ENCODE measurements at regions not wholly inside any gene's neighbourhood (a gene's known extent, or its start where the extent isn't known, plus 50 kb on each side); places are given as distances from the start of the nearest gene placed in this dataset.
"Not testable (repeated sequence)": the region's sequence is repeated elsewhere in the genome, so short reads cannot be mapped to it uniquely, and the experiment has no call there.

DNA sequence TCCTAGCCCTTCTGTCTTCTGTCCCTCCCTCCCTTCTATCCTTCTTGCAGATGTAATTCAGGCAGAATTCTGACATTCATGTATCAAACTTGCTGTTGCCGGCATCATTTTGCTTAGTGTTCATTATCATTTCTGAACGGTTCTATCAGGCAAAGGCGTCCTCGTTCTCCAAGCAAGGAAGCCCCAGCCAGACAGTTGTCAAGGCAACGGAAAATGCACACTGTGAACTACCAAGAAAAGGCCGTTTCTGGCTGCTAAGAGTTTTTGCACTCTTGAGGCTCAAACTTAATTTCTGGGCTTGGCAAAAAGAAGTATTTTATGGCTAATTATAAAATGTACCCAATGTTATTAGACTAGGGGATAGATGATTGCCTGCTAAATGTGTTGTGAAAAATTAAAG lies 164.7 kb upstream of the KCNJ15 start:
- Mint-ChIP-seq H3K4me3 (no peak overlapping the region), H3K27me3 (ENCODE audit: low read depth in 3 of 3) (peaks cover 0 to 3% (median 1%) of the 10 kb centered on the region in 3 donors), H3K27ac (no peak overlapping the region), H3K4me1 (no peaks in the 10 kb centered on the region), H3K36me3 (no peaks in the 10 kb centered on the region), H3K9me3 (no peaks in the 10 kb centered on the region)
- DNase-seq: no peak

GRCh38 chr21:38095220-38095619 lies 161.6 kb upstream of the KCNJ15 start:
- Mint-ChIP-seq H3K27ac (no peak overlapping the region), H3K4me1 (no peaks in the 10 kb centered on the region), H3K36me3 (no peaks in the 10 kb centered on the region), H3K9me3 (no peaks in the 10 kb centered on the region), H3K27me3 (ENCODE audit: low read depth in 3 of 3) (peaks cover 0 to 10% (median 1%) of the 10 kb centered on the region in 3 donors), H3K4me3 (no peak overlapping the region)
- DNase-seq: no peak

DNA sequence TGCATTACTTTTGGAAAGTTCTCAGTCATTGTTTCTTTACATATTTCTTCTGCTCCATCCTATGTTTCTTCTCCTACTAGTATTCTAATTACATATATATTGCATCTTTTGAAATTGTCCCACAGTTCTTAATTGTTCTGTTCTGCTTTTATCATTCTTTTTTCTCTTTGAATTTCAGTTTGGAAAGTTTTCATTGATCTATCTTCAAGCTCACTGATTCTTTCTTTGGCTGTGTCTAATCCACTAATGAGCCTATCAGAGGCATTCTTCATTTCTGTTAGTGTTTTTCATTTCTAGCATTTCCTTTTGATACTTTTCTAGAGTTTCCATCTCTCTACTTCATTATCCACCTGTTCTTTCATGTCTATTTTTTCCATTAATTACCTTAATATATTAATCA lies 159.0 kb upstream of the KCNJ15 start:
- Mint-ChIP-seq H3K27ac (no peak overlapping the region), H3K36me3 (no peaks in the 10 kb centered on the region), H3K4me3 (no peak overlapping the region), H3K4me1 (no peaks in the 10 kb centered on the region), H3K27me3 (ENCODE audit: low read depth in 3 of 3) (peaks cover 0 to 10% (median 1%) of the 10 kb centered on the region in 3 donors), H3K9me3 (no peaks in the 10 kb centered on the region)
- no peak for DNase-seq

GRCh38 chr21:38112219-38112789 lies 144.5 kb upstream of the KCNJ15 start:
- H3K9me3 Mint-ChIP-seq: peaks cover 0 to 3% (median 0%) of the 10 kb centered on the region in 6 donors
- peaks cover 1 to 3% (median 1%) of the 10 kb centered on the region in 3 donors for H3K27me3 Mint-ChIP-seq (ENCODE audit: low read depth in 3 of 3)
- H3K4me1 Mint-ChIP-seq: no peaks in the 10 kb centered on the region
- no peaks in the 10 kb centered on the region for H3K36me3 Mint-ChIP-seq
- no peak for DNase-seq
- no peak overlapping the region for H3K4me3 Mint-ChIP-seq
- H3K27ac Mint-ChIP-seq: no peak overlapping the region

DNA sequence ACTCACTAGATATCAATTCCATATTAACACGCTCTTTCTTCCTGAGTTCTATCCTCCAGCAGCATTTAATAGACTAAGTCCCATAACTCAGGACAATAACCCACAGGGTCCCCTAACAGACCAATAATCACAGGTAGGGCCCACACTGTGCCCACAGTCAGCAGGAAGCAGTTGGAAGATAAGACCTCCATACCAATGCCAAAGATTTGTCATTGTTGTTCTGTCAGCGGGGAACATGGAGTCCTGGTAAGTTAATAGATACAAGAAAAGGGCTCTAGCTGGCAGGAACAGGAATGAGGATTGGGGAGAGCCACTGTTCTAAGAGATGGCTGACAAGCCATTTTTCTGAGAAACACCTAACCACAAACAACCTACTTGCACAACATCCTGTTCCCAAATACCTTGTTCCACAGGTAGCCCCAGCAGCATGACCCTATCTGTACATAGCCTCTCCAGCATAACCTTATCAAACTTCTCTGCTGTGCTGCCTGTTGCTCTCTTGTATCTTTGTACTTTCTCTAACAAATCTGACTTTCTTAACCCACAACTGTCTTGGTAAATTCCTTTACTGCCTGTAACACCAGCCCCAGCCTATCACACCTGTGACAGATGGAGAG lies 142.0 kb upstream of the KCNJ15 start:
- Mint-ChIP-seq H3K36me3 (no peaks in the 10 kb centered on the region), H3K9me3 (peaks cover 0 to 3% (median 0%) of the 10 kb centered on the region in 6 donors), H3K27ac (no peak overlapping the region), H3K4me1 (no peaks in the 10 kb centered on the region), H3K27me3 (ENCODE audit: low read depth in 3 of 3) (peaks cover 0 to 6% (median 1%) of the 10 kb centered on the region in 3 donors), H3K4me3 (no peak overlapping the region)
- no peak for DNase-seq

DNA sequence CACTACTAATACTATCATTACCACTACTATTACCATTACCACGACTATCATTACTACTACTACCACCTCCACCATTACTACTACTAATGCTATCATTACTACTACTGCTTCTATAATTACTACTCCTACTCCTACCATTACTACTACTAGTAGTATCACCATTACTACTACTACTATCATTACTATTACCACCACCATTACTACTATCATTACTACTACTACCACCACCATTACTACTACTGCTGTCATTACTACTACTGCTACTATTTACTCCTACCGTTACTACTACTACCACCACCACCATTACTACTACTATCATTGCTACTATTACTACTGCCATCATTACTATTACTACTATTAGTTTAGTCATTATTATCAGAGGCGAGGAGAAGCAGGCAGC lies 140.9 kb upstream of the KCNJ15 start:
- Mint-ChIP-seq H3K27ac (no peak overlapping the region), H3K4me1 (no peaks in the 10 kb centered on the region), H3K4me3 (no peak overlapping the region), H3K9me3 (peaks cover 0 to 3% (median 0%) of the 10 kb centered on the region in 6 donors), H3K36me3 (no peaks in the 10 kb centered on the region), H3K27me3 (ENCODE audit: low read depth in 3 of 3) (peaks cover 0 to 6% (median 1%) of the 10 kb centered on the region in 3 donors)
- no peak for DNase-seq

- no peak overlapping the region for H3K4me3 Mint-ChIP-seq
- H3K27me3 Mint-ChIP-seq (ENCODE audit: low read depth in 3 of 3): peaks cover 0 to 3% (median 3%) of the 10 kb centered on the region in 3 donors
- no peaks in the 10 kb centered on the region for H3K4me1 Mint-ChIP-seq
- peaks cover 0 to 3% (median 0%) of the 10 kb centered on the region in 6 donors for H3K9me3 Mint-ChIP-seq
- no peaks in the 10 kb centered on the region for H3K36me3 Mint-ChIP-seq
- no peak for DNase-seq
- H3K27ac Mint-ChIP-seq: no peak overlapping the region
Measured at GRCh38 chr21:38119793-38120192, 137.0 kb upstream of the KCNJ15 start.

DNA sequence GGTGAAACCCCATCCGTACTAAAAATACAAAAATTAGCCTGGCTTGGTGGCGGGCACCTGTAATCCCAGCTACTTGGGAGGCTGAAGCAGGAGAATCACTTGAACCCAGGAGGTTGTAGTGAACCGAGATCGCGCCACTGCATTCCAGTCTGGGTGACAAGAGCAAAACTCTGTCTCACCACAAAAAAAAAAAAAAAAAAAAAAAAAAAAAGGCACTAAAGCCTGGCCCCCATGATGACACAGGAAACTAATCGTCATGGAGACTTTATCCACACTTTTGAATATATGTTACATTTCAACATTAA lies 136.2 kb upstream of the KCNJ15 start:
- H3K4me1 Mint-ChIP-seq; DNase-seq; H3K4me3 Mint-ChIP-seq; H3K36me3 Mint-ChIP-seq; H3K27ac Mint-ChIP-seq; H3K9me3 Mint-ChIP-seq; H3K27me3 Mint-ChIP-seq (ENCODE audit: low read depth in 3 of 3): not testable (repeated sequence)

GRCh38 chr21:38120984-38121855 lies 135.6 kb upstream of the KCNJ15 start:
- H3K27me3 Mint-ChIP-seq (ENCODE audit: low read depth in 3 of 3): peaks cover 2 to 4% (median 3%) of the 10 kb centered on the region in 3 donors
- no peaks in the 10 kb centered on the region for H3K9me3 Mint-ChIP-seq
- H3K36me3 Mint-ChIP-seq: no peaks in the 10 kb centered on the region
- no peak overlapping the region for H3K4me3 Mint-ChIP-seq
- DNase-seq: no peak
- no peak overlapping the region for H3K27ac Mint-ChIP-seq
- H3K4me1 Mint-ChIP-seq: no peaks in the 10 kb centered on the region

GRCh38 chr21:38121888-38122720 lies 134.7 kb upstream of the KCNJ15 start:
- Mint-ChIP-seq H3K27me3 (ENCODE audit: low read depth in 3 of 3) (peaks cover 2 to 5% (median 3%) of the 10 kb centered on the region in 3 donors), H3K4me3 (no peak overlapping the region), H3K9me3 (no peaks in the 10 kb centered on the region), H3K27ac (no peak overlapping the region), H3K36me3 (no peaks in the 10 kb centered on the region), H3K4me1 (no peaks in the 10 kb centered on the region)
- no peak for DNase-seq

DNA sequence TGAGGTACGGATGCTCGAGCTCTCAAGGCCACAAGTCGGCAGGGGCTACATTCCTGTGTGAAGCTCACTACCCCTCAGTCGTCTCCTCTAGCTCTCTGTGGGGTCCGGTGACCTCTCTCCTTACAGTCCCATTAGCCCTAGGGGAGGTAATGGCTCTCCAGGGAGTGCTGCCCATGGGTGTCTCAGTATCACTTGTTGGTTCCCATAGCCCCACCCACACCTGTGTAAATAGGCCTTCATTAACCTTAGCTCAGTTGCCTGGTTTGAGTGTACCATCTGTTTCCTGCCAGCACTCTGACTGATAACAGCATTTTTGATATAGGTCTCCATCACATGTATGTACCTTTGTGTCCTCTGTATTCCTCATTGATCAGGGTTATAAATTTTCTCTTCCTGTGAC lies 133.2 kb upstream of the KCNJ15 start:
- H3K27me3 Mint-ChIP-seq (ENCODE audit: low read depth in 3 of 3): peaks cover 0 to 5% (median 2%) of the 10 kb centered on the region in 3 donors
- DNase-seq: no peak
- H3K4me3 Mint-ChIP-seq: no peak overlapping the region
- H3K4me1 Mint-ChIP-seq: no peaks in the 10 kb centered on the region
- no peaks in the 10 kb centered on the region for H3K36me3 Mint-ChIP-seq
- no peaks in the 10 kb centered on the region for H3K9me3 Mint-ChIP-seq
- no peak overlapping the region for H3K27ac Mint-ChIP-seq

- no peak overlapping the region for H3K4me3 Mint-ChIP-seq
- H3K27me3 Mint-ChIP-seq (ENCODE audit: low read depth in 3 of 3): peaks cover 2 to 5% (median 2%) of the 10 kb centered on the region in 3 donors
- H3K27ac Mint-ChIP-seq: no peak overlapping the region
- no peaks in the 10 kb centered on the region for H3K4me1 Mint-ChIP-seq
- peak in 2 of 3 donors; percentile 1 for DNase-seq
- no peaks in the 10 kb centered on the region for H3K36me3 Mint-ChIP-seq
- H3K9me3 Mint-ChIP-seq: no peaks in the 10 kb centered on the region
Measured at GRCh38 chr21:38126666-38127303, 130.0 kb upstream of the KCNJ15 start.

- no peak overlapping the region for H3K27ac Mint-ChIP-seq
- H3K4me3 Mint-ChIP-seq: no peak overlapping the region
- peaks cover 2 to 8% (median 4%) of the 10 kb centered on the region in 3 donors for H3K27me3 Mint-ChIP-seq (ENCODE audit: low read depth in 3 of 3)
- H3K4me1 Mint-ChIP-seq: no peaks in the 10 kb centered on the region
- no peak for DNase-seq
- no peaks in the 10 kb centered on the region for H3K9me3 Mint-ChIP-seq
- no peaks in the 10 kb centered on the region for H3K36me3 Mint-ChIP-seq
Measured at GRCh38 chr21:38129711-38130110, 127.1 kb upstream of the KCNJ15 start.

Data from immature natural killer cell (primary cell).